GM12873 (cell line): ENCODE measurements at regions not wholly inside any gene's neighbourhood (a gene's known extent, or its start where the extent isn't known, plus 50 kb on each side); places are given as distances from the start of the nearest gene placed in this dataset.

Source experiments
- CTCF ChIP-seq: IDR thresholded peaks from 2 replicates; pipeline ENCODE4 v1.5.1; 2012; ENCODE audit warnings: low read depth, mild to moderate bottlenecking, moderate library complexity, low read length, control low read depth; ENCODE audit not compliant: insufficient read depth; ENCODE audit errors: missing control alignments

- no peak for TF ChIP-seq CTCF
These were observed 319.9 kb upstream of the ID2 start for GRCh38 chr2:8361930-8362329.

- TF ChIP-seq CTCF, result no peak
These were observed 318.7 kb upstream of the ID2 start for GRCh38 chr2:8363161-8363560.

DNA sequence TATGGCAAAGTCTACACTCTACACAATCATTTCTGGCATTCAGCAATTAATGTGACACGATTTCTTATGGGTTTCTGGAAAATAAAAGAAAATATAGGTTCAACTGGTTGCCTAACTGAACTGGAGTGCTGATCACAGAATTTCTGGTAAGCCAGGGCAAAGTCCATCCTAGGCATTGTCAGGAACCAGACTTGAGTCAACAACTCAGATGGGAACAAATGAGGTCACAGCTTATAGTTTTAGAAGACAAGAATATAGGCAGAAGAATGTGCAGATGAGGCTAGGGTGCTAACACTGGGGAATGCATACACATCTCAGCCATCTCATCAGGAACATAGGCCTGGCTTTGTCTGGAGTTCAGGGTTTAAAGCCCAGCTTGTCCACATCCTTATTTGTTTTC is 317.2 kb upstream of the ID2 start:
- no peak for TF ChIP-seq CTCF

- no peak for TF ChIP-seq CTCF
These were observed 316.4 kb upstream of the ID2 start for GRCh38 chr2:8365331-8365910.

DNA sequence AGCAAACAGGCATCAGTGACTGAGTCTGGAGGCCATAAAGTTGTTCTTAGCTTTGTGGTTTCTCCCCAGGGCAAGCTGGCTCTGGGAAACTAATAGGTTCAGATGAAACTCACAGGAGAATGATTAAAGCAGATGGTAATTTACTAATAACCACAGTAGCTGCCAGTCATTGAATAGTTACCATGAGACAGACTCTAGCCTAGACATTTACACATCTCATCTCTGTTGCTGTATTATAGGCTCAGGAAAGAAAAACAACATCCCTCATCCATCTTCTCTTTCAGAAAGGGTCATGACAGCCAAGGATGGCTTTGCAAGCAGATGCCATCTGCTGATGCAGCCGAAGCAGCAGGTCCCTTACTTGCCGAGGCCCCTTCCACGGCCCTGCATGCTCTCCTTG is 314.0 kb upstream of the ID2 start:
- TF ChIP-seq CTCF, result no peak

DNA sequence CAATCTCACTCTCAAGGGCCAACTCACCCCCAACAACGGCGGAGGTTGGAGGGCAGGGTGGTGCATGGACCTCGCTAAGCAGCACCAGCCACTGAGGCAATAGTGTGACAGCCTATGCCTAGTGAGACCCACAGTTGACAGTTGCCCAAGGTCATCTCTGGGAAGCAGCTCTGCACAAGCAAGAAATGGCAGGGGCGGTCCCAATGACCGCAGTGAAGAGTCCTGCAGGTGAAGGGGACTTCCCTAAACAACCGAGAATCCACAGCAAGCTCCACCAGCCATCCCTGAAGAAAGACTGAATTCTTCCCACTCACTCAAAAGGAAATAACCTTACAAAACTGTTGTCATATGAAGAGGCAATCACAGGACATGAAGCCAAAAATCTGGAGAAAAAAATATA is 313.4 kb upstream of the ID2 start:
- TF ChIP-seq CTCF, result no peak

DNA sequence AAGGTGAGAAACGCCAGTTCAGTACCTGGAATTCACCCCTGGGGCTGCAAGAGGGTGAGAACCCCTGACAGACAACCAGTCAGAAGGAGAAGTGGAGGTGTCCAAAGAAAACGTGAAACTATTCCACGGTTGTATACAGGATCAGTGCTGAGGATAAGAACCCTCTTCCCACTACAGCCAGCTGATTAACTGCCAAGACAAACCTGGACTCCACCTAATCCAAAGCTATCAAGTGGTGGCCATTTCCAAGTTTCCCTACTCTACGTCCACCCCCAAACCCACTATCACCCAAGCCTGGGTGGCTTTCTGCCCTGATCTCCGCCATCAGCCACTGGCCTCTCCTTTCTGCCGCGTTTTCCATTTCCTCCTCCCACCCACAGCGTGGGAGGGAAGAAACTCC is 312.3 kb upstream of the ID2 start:
- no peak for TF ChIP-seq CTCF
